Spleen (tissue), 11 donors: ENCODE measurements at regions not wholly inside any gene's neighbourhood (a gene's known extent, or its start where the extent isn't known, plus 50 kb on each side); places are given as distances from the start of the nearest gene placed in this dataset.

Experiments
- DNase-seq: peaks from one replicate; pipeline ENCODE4 v3.0.0-alpha.2; 2020
- H3K27ac ChIP-seq, 8 donors: fragments of 200-600 bp; sonication (generic) in 7 of 8; 1 replicate in 4 of 8; 2 replicates in 4 of 8; pipeline versions ENCODE4 v1.5.0 to v1.8.0; 2016 to 2021; ENCODE audit warnings: inconsistent platforms in 4 of 8, mild to moderate bottlenecking in 4 of 8, moderate library complexity in 1 of 8
- H3K27me3 ChIP-seq, 7 donors: fragments of 200-600 bp; sonication (generic) in 6 of 7; replicated peaks in 1 of 7; 1 replicate in 4 of 7; 2 replicates in 3 of 7; pipeline versions ENCODE4 v1.5.0 to v1.8.0; 2016 to 2021; ENCODE audit warnings: inconsistent platforms in 3 of 7, mild to moderate bottlenecking in 1 of 7
- H3K36me3 ChIP-seq, 6 donors: fragments of 200-600 bp; sonication (generic) in 5 of 6; 1 replicate in 4 of 6; 2 replicates in 2 of 6; pipeline versions ENCODE4 v1.5.0 to v1.8.0; 2016 to 2021; ENCODE audit warnings: inconsistent platforms in 2 of 6
- H3K4me1 ChIP-seq, 6 donors: fragments of 200-600 bp; sonication (generic) in 5 of 6; 1 replicate in 3 of 6; 2 replicates in 3 of 6; pipeline versions ENCODE4 v1.5.0 to v1.8.0; 2016 to 2021; ENCODE audit warnings: inconsistent platforms in 3 of 6
- H3K4me3 ChIP-seq, 8 donors: fragments of 200-600 bp; sonication (generic) in 7 of 8; 1 replicate in 4 of 8; 2 replicates in 4 of 8; pipeline versions ENCODE4 v1.5.0 to v1.8.0; 2016 to 2021; ENCODE audit warnings: inconsistent platforms in 4 of 8, mild to moderate bottlenecking in 4 of 8, moderate library complexity in 2 of 8
- H3K9me3 ChIP-seq, 8 donors: fragments of 200-600 bp; sonication (generic) in 7 of 8; 1 replicate in 4 of 8; 2 replicates in 4 of 8; pipeline versions ENCODE4 v1.5.0 to v1.8.0; 2016 to 2021; ENCODE audit warnings: inconsistent platforms in 4 of 8
- POLR2A ChIP-seq, 3 donors: fragments of 450-650 bp; IDR thresholded peaks; one replicate each; pipeline ENCODE4 v1.5.1; 2017; ENCODE audit warnings: antibody characterized with exemption in 3 of 3, mild to moderate bottlenecking in 1 of 3
- POLR2AphosphoS5 ChIP-seq, 3 donors: sonication (generic); formaldehyde crosslinking; IDR thresholded peaks; one replicate each; pipeline ENCODE4 v1.5.1; 2017; ENCODE audit warnings: antibody characterized with exemption in 3 of 3
- WGBS, 5 donors: extraction: QIAGEN DNeasy Blood & Tissue Kit in 3 of 5; methylation state at CpG; one replicate each; pipeline versions ENCODE4 v1.1.5 to v1.1.7; 2013 to 2018; 5-methylcytosine and 5-hydroxymethylcytosine counted together
- intact Hi-C: fragments of 100-400 bp; cut with DNase I; formaldehyde crosslinking; loops from one replicate; pipeline ENCODE4 v1.15.0; 2023; ENCODE audit warnings: low total_unique reads
- TF ChIP-seq, protein P1 (sequence below), 11 experiments: fragments of 200-600 bp in 7 of 11; fragments of 450-650 bp in 4 of 11; sonication (generic) in 4 of 11; IDR thresholded peaks in 8 of 11; conservative IDR thresholded peaks in 3 of 11; 1 replicate in 7 of 11; 2 replicates in 4 of 11; pipeline versions ENCODE4 v1.4.0 to v1.8.0; 2016 to 2021; ENCODE audit warnings: antibody characterized with exemption in 11 of 11, inconsistent platforms in 4 of 11, mild to moderate bottlenecking in 1 of 11
- donor health status: healthy with polysubstance abuse.
- donor health status: DM: no; HTN: no; CAD: no; lungs with moderate emphysema.
- donor health status: DM: no; HTN: no; CAD: no.
- donor health status: Bipolar disorder and iron deficiency.
- donor health status: healthy.
- donor health status: DM: no; HTN: no; CAD: no.
- donor health status: DM: yes; HTN: yes; CAD: no.

- DNase-seq = peak; percentile 62
- no peak overlapping the region for H3K27ac ChIP-seq
- intact Hi-C loops = no loop called here
- TF ChIP-seq POLR2A (IDR thresholded peaks at IDR 0.05) = no peak
- 94 to 98% (median 96%) methylated on average over 21 to 39 of the region's 39 CpGs for WGBS, 5 donors
- no peaks in the 10 kb centered on the region for H3K4me1 ChIP-seq
- no peaks in the 10 kb centered on the region for H3K36me3 ChIP-seq
- H3K4me3 ChIP-seq = no peak overlapping the region
- H3K9me3 ChIP-seq = peaks cover 0 to 27% (median 0%) of the 10 kb centered on the region in 8 donors
- no peaks in the 10 kb centered on the region for H3K27me3 ChIP-seq
These were observed 958.0 kb downstream of the RPA4 start for GRCh38 chrX:97841544-97842179.

DNA sequence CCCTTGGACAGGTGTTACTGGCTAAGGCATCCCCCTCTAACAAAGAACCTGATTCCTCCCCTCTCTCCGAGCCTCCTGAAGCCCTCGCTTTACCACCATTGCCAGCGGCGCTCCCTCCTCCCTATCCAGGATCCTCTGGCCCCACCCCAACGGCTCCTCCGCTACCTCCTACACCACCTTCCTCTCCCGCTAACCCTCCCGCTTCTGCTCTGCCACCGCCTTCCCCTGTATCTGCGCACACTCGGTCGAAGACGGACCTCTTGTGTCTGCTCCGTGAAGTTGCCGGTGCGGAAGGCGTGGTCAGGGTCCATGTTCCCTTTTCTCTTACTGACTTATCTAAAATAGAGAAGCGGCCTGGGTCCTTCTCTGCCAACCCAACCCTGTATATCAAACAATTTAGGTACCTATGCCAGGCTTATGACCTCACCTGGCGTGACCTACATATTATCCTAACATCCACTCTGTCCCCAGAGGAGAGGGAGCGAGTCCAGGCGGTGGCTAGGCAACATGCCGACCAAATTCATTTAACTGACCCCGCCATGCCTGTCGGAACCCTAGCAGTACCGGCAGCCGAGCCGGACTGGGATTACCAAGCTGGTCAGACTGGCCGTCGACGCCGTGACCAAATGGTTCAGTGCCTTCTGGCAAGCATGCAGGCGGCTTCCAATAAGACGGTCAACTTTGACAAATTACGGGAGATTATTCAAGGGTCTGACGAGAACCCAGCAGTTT lies 958.9 kb downstream of the RPA4 start:
- H3K4me1 ChIP-seq = no peaks in the 10 kb centered on the region
- peaks cover 0 to 27% (median 0%) of the 10 kb centered on the region in 8 donors for H3K9me3 ChIP-seq
- no peak for DNase-seq
- no peak overlapping the region for H3K27ac ChIP-seq
- intact Hi-C loops = no loop called here
- TF ChIP-seq POLR2A (IDR thresholded peaks at IDR 0.05) (no peak), POLR2AphosphoS5 (IDR thresholded peaks at IDR 0.05) (no peak)
- TF ChIP-seq, protein P1, sequence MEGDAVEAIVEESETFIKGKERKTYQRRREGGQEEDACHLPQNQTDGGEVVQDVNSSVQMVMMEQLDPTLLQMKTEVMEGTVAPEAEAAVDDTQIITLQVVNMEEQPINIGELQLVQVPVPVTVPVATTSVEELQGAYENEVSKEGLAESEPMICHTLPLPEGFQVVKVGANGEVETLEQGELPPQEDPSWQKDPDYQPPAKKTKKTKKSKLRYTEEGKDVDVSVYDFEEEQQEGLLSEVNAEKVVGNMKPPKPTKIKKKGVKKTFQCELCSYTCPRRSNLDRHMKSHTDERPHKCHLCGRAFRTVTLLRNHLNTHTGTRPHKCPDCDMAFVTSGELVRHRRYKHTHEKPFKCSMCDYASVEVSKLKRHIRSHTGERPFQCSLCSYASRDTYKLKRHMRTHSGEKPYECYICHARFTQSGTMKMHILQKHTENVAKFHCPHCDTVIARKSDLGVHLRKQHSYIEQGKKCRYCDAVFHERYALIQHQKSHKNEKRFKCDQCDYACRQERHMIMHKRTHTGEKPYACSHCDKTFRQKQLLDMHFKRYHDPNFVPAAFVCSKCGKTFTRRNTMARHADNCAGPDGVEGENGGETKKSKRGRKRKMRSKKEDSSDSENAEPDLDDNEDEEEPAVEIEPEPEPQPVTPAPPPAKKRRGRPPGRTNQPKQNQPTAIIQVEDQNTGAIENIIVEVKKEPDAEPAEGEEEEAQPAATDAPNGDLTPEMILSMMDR (IDR thresholded peaks at IDR 0.05 in 8 of 11, conservative IDR thresholded peaks at IDR 0.05 in 3 of 11) = no peak
- WGBS, 5 donors = 94 to 98% (median 97%) methylated on average over 26 to 35 of the region's 35 CpGs
- H3K36me3 ChIP-seq = no peaks in the 10 kb centered on the region
- no peaks in the 10 kb centered on the region for H3K27me3 ChIP-seq
- no peak overlapping the region for H3K4me3 ChIP-seq

DNA sequence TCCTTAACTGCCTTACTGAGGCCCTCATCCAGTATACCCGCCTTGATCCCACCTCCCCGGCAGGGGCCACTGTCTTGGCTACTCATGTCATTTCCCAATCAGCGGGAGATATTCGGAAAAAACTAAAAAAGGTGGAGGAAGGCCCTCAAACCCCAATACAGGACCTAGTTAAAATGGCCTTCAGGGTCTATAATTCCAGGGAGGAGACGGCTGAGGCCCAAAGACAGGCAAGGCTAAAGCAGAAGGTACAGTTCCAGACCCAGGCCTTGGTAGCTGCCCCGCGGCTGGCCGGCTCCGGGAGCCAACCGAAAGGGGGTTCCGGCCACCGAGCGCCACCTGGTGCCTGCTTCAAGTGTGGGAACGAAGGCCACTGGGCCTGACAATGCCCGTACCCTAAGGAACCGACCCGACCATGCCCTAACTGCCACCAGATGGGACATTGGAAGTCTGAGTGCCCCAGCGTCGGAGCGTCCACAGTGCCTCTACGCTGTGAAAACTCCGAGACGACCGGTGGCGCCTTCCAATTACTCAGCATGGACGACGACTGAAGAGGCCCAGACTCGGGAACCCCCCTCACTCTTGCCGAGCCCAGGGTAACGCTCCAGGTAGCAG lies 959.6 kb downstream of the RPA4 start:
- TF ChIP-seq POLR2A (IDR thresholded peaks at IDR 0.05) (no peak), POLR2AphosphoS5 (IDR thresholded peaks at IDR 0.05) (no peak)
- DNase-seq = no peak
- Histone ChIP-seq H3K4me3 (no peak overlapping the region), H3K9me3 (peaks cover 0 to 27% (median 0%) of the 10 kb centered on the region in 8 donors), H3K36me3 (no peaks in the 10 kb centered on the region), H3K27me3 (no peaks in the 10 kb centered on the region), H3K4me1 (no peaks in the 10 kb centered on the region), H3K27ac (no peak overlapping the region)
- WGBS, 5 donors = 94 to 97% (median 95%) methylated on average over 27 to 30 of the region's 30 CpGs
- intact Hi-C loops = no loop called here

GRCh38 chrX:97844161-97844560 lies 960.5 kb downstream of the RPA4 start:
- no peaks in the 10 kb centered on the region for H3K36me3 ChIP-seq
- no peak for DNase-seq
- intact Hi-C loops = no loop called here
- peaks cover 0 to 27% (median 0%) of the 10 kb centered on the region in 8 donors for H3K9me3 ChIP-seq
- 94 to 98% (median 95%) methylated on average over 18 of the region's 18 CpGs for WGBS, 5 donors
- no peaks in the 10 kb centered on the region for H3K27me3 ChIP-seq
- TF ChIP-seq POLR2AphosphoS5 (IDR thresholded peaks at IDR 0.05) = no peak
- no peaks in the 10 kb centered on the region for H3K4me1 ChIP-seq
- H3K4me3 ChIP-seq = no peak overlapping the region
- H3K27ac ChIP-seq = no peak overlapping the region

DNA sequence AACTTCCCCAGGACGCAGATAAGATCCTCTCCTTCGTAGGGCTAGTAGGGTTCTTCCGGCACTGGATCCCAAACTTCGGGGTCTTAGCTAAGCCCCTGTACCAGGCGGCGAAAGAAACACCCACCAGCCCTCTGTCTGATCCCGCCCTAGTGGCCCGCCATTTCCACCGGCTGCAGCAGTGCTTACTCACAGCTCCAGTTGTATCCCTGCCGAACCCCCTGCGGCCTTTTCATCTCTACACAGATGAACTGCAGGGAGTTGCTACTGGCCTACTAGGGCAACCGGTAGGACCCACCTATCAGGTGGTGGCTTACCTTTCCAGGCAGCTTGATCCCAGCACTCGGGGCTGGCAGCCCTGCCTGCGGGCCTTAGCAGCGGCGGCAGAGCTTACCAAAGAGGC lies 961.2 kb downstream of the RPA4 start:
- no peaks in the 10 kb centered on the region for H3K36me3 ChIP-seq
- intact Hi-C loops = no loop called here
- H3K4me1 ChIP-seq = no peaks in the 10 kb centered on the region
- H3K4me3 ChIP-seq = no peak overlapping the region
- WGBS, 5 donors = 91 to 97% (median 94%) methylated on average over 10 to 16 of the region's 16 CpGs
- H3K9me3 ChIP-seq = peaks cover 0 to 27% (median 0%) of the 10 kb centered on the region in 8 donors
- no peaks in the 10 kb centered on the region for H3K27me3 ChIP-seq
- no peak overlapping the region for H3K27ac ChIP-seq
- no peak for DNase-seq
- no peak for TF ChIP-seq POLR2A (IDR thresholded peaks at IDR 0.05)
- TF ChIP-seq, protein P1 (IDR thresholded peaks at IDR 0.05 in 8 of 11, conservative IDR thresholded peaks at IDR 0.05 in 3 of 11) = no peak
- TF ChIP-seq POLR2AphosphoS5 (IDR thresholded peaks at IDR 0.05) = no peak
